GM23338 (cell line): ENCODE measurements at regions not wholly inside any gene's neighbourhood (a gene's known extent, or its start where the extent isn't known, plus 50 kb on each side); places are given as distances from the start of the nearest gene placed in this dataset.

Source experiments
- ATAC-seq: fragments of 200-7000 bp; cut with Tn5 transposase; 3 replicates; pipeline ENCODE4 v1.9.1; 2020
- DNase-seq: peaks from one replicate; pipeline ENCODE4 v3.0.0-alpha.2; 2015; ENCODE audit warnings: low spot score
- H2AFZ ChIP-seq: fragments of 200-600 bp; sonication (generic); 2 replicates; pipeline ENCODE4 v1.8.0; 2016; ENCODE audit warnings: antibody characterized with exemption, mild to moderate bottlenecking, moderate library complexity
- H3F3A ChIP-seq: fragments of 200-600 bp; sonication (generic); replicated peaks from 2 replicates; pipeline ENCODE4 v1.8.0; 2017; ENCODE audit warnings: antibody characterized with exemption, mixed run types, low read depth
- H3K27ac ChIP-seq: fragments of 200-600 bp; sonication (generic); 2 replicates; pipeline ENCODE4 v1.6.1; 2016; ENCODE audit warnings: low read depth
- H3K27me3 ChIP-seq: fragments of 200-600 bp; sonication (generic); 2 replicates; pipeline ENCODE4 v1.8.0; 2016; ENCODE audit warnings: mild to moderate bottlenecking, mixed run types, moderate library complexity; ENCODE audit not compliant: insufficient read depth
- H3K36me3 ChIP-seq: fragments of 200-600 bp; sonication (generic); 2 replicates; pipeline ENCODE4 v1.8.0; 2016; ENCODE audit warnings: mild to moderate bottlenecking; ENCODE audit not compliant: insufficient read depth
- H3K4me1 ChIP-seq: fragments of 200-600 bp; sonication (generic); 2 replicates; pipeline ENCODE4 v1.8.0; 2016; ENCODE audit warnings: mild to moderate bottlenecking, moderate library complexity; ENCODE audit not compliant: insufficient read depth
- H3K4me2 ChIP-seq: fragments of 200-600 bp; sonication (generic); 2 replicates; pipeline ENCODE4 v1.7.1; 2017; ENCODE audit warnings: mixed run types
- H3K4me3 ChIP-seq: fragments of 200-600 bp; sonication (generic); 2 replicates; pipeline ENCODE4 v1.6.1; 2016; ENCODE audit warnings: mixed run types
- H3K79me2 ChIP-seq: fragments of 200-600 bp; sonication (generic); replicated peaks from 2 replicates; pipeline ENCODE4 v1.8.0; 2017; ENCODE audit warnings: mild to moderate bottlenecking; ENCODE audit not compliant: insufficient read depth
- H3K9me2 ChIP-seq: fragments of 200-600 bp; sonication (generic); 2 replicates; pipeline ENCODE4 v1.8.0; 2017; ENCODE audit not compliant: insufficient read depth
- H4K20me1 ChIP-seq: fragments of 200-600 bp; sonication (generic); replicated peaks from 2 replicates; pipeline ENCODE4 v1.8.0; 2017; ENCODE audit warnings: mild to moderate bottlenecking; ENCODE audit not compliant: insufficient read depth
- H3K27ac Mint-ChIP-seq: 2 replicates; pipeline ENCODE4 v1.8.0; 2020; ENCODE audit warnings: inconsistent platforms, mild to moderate bottlenecking, moderate library complexity, mixed read lengths
- H3K27me3 Mint-ChIP-seq: 3 replicates; pipeline ENCODE4 v1.8.0; 2022; ENCODE audit warnings: low read depth, mild to moderate bottlenecking, moderate library complexity, mixed read lengths, inconsistent platforms; ENCODE audit not compliant: insufficient read depth, poor library complexity
- H3K36me3 Mint-ChIP-seq: 3 replicates; pipeline ENCODE4 v1.8.0; 2021; ENCODE audit warnings: low read depth, mild to moderate bottlenecking, inconsistent platforms, moderate library complexity, mixed read lengths
- H3K4me1 Mint-ChIP-seq: 3 replicates; pipeline ENCODE4 v1.8.0; 2020; ENCODE audit warnings: mild to moderate bottlenecking, inconsistent platforms, mixed read lengths
- H3K4me3 Mint-ChIP-seq: 3 replicates; pipeline ENCODE4 v1.8.0; 2021; ENCODE audit warnings: moderate library complexity, mild to moderate bottlenecking, inconsistent platforms, mixed read lengths
- H3K9me3 Mint-ChIP-seq: 3 replicates; pipeline ENCODE4 v1.8.0; 2020; ENCODE audit warnings: moderate library complexity, mild to moderate bottlenecking, inconsistent platforms, mixed read lengths
- CREB1 ChIP-seq: fragments of 250-450 bp; sonication (Bioruptor Pico); IDR thresholded peaks from 2 replicates; pipeline ENCODE4 v1.5.0; 2020; ENCODE audit warnings: low read depth, mild to moderate bottlenecking, moderate library complexity
- ETS1 ChIP-seq: IDR thresholded peaks from 2 replicates; pipeline ENCODE4 v1.6.1; 2016; ENCODE audit warnings: antibody characterized with exemption
- JUNB ChIP-seq: IDR thresholded peaks from one replicate; pipeline ENCODE4 v1.6.1; 2016; ENCODE audit warnings: antibody characterized with exemption; ENCODE audit not compliant: unreplicated experiment
- NANOG ChIP-seq: IDR thresholded peaks from 2 replicates; pipeline ENCODE4 v1.6.1; 2016; ENCODE audit warnings: antibody characterized with exemption, borderline replicate concordance
- POLR2AphosphoS5 ChIP-seq: IDR thresholded peaks from 2 replicates; pipeline ENCODE4 v1.6.1; 2016; ENCODE audit warnings: antibody characterized with exemption, low read depth
- STAT1 ChIP-seq: IDR thresholded peaks from one replicate; pipeline ENCODE4 v1.6.1; 2016; ENCODE audit warnings: antibody characterized with exemption; ENCODE audit not compliant: unreplicated experiment
- ZNF114 ChIP-seq: fragments of 250-450 bp; sonication (Bioruptor Pico); IDR thresholded peaks from 2 replicates; pipeline ENCODE4 v1.5.0; 2020; ENCODE audit warnings: mild to moderate bottlenecking, moderate library complexity
- ZNF331 ChIP-seq: fragments of 250-450 bp; sonication (Bioruptor Pico); IDR thresholded peaks from 2 replicates; pipeline ENCODE4 v1.5.0; 2020; ENCODE audit warnings: low read depth, mild to moderate bottlenecking, moderate library complexity
- ZNF462 ChIP-seq: fragments of 250-450 bp; sonication (Bioruptor Pico); IDR thresholded peaks from 2 replicates; pipeline ENCODE4 v1.5.0; 2020; ENCODE audit warnings: mild to moderate bottlenecking, moderate library complexity

- TF ChIP-seq ZNF462 (CRISPR knock-in tag) (no peak), STAT1 (no peak), NANOG (no peak), CREB1 (CRISPR knock-in tag) (no peak), JUNB (no peak), ETS1 (no peak)
These were observed 149.5 kb downstream of the TMEM200A start (continued) for GRCh38 chr6:130515306-130515705.

GRCh38 chr6:130516604-130517003 lies 150.8 kb downstream of the TMEM200A start:
- Mint-ChIP-seq H3K4me3 (no peak overlapping the region), H3K9me3 (no peaks in the 10 kb centered on the region; the same call in 2 of the 3 replicates), H3K4me1 (no peaks in the 10 kb centered on the region), H3K27me3 (peaks cover 2% of the 10 kb centered on the region), H3K36me3 (no peaks in the 10 kb centered on the region), H3K27ac (no peak overlapping the region)
- H3K4me2 ChIP-seq = no peak overlapping the region
- no peaks in the 10 kb centered on the region for H4K20me1 ChIP-seq
- H2AFZ ChIP-seq = no peak overlapping the region
- H3K27me3 ChIP-seq = no peaks in the 10 kb centered on the region
- H3K9me2 ChIP-seq = no peaks in the 10 kb centered on the region
- H3K4me3 ChIP-seq = no peak overlapping the region
- H3F3A ChIP-seq = no peaks in the 10 kb centered on the region
- no peaks in the 10 kb centered on the region for H3K79me2 ChIP-seq
- H3K36me3 ChIP-seq = no peaks in the 10 kb centered on the region
- H3K27ac ChIP-seq = no peak overlapping the region
- H3K4me1 ChIP-seq = no peaks in the 10 kb centered on the region
- ATAC-seq (no peak), DNase-seq (no peak)
- TF ChIP-seq ZNF462 (CRISPR knock-in tag) = no peak
- no peak for TF ChIP-seq ETS1
- TF ChIP-seq ZNF331 (CRISPR knock-in tag) = no peak
- no peak for TF ChIP-seq POLR2AphosphoS5
- no peak for TF ChIP-seq ZNF114
